ENCODE measurements at regions not wholly inside any gene's neighbourhood (a gene's known extent, or its start where the extent isn't known, plus 50 kb on each side); places are given as distances from the start of the nearest gene placed in this dataset.

- TF ChIP-seq CTCF (tag by site-specific recombination; IDR thresholded peaks at IDR 0.05) (no peak), ZNF274 (IDR thresholded peaks at IDR 0.05; ENCODE audit: low read length) (no peak), ZNF274 (tag by site-specific recombination; IDR thresholded peaks at IDR 0.05; ENCODE audit: borderline replicate concordance) (no peak), REPIN1 (tag by site-specific recombination; IDR thresholded peaks at IDR 0.05; ENCODE audit: low read depth) (no peak), ZNF354C (tag by site-specific recombination; IDR thresholded peaks at IDR 0.05; ENCODE audit: borderline replicate concordance, low read depth) (no peak), ZEB2 (tag by site-specific recombination; IDR thresholded peaks at IDR 0.05) (no peak)
- TF ChIP-seq, protein P1, sequence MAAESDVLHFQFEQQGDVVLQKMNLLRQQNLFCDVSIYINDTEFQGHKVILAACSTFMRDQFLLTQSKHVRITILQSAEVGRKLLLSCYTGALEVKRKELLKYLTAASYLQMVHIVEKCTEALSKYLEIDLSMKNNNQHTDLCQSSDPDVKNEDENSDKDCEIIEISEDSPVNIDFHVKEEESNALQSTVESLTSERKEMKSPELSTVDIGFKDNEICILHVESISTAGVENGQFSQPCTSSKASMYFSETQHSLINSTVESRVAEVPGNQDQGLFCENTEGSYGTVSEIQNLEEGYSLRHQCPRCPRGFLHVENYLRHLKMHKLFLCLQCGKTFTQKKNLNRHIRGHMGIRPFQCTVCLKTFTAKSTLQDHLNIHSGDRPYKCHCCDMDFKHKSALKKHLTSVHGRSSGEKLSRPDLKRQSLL (tag by site-specific recombination; IDR thresholded peaks at IDR 0.05) = no peak
These were observed 546.7 kb downstream of the REEP3 start for GRCh38 chr10:64067859-64068258.
